MM.1S (cell line): ENCODE measurements at regions not wholly inside any gene's neighbourhood (a gene's known extent, or its start where the extent isn't known, plus 50 kb on each side); places are given as distances from the start of the nearest gene placed in this dataset.

ENCODE experiments used
- DNase-seq: peaks from one replicate; pipeline ENCODE4 v3.0.0-alpha.2; 2015
- H2AFZ ChIP-seq: fragments of 300-600 bp; sonication (generic); 2 replicates; pipeline ENCODE4 v1.6.0; 2016; ENCODE audit warnings: antibody characterized with exemption, low read length
- H3F3A ChIP-seq: fragments of 300-600 bp; sonication (generic); 2 replicates; pipeline ENCODE4 v1.6.1; 2016; ENCODE audit warnings: mild to moderate bottlenecking, antibody characterized with exemption, low read length, moderate library complexity, mixed read lengths; ENCODE audit not compliant: insufficient read depth
- H3K27ac ChIP-seq: fragments of 300-600 bp; sonication (generic); 2 replicates; pipeline ENCODE4 v1.5.1; 2016; ENCODE audit warnings: mild to moderate bottlenecking, low read length
- H3K27me3 ChIP-seq: fragments of 300-600 bp; sonication (generic); replicated peaks from 2 replicates; pipeline ENCODE4 v1.6.0; 2016; ENCODE audit warnings: low read length; ENCODE audit not compliant: insufficient read depth
- H3K36me3 ChIP-seq: fragments of 300-600 bp; sonication (generic); replicated peaks from 2 replicates; pipeline ENCODE4 v1.6.1; 2016; ENCODE audit warnings: mild to moderate bottlenecking, low read length, mixed read lengths; ENCODE audit not compliant: insufficient read depth
- H3K4me1 ChIP-seq: fragments of 300-600 bp; sonication (generic); 2 replicates; pipeline ENCODE4 v1.6.1; 2016; ENCODE audit warnings: low read length, mixed read lengths
- H3K4me2 ChIP-seq: fragments of 300-600 bp; sonication (generic); 2 replicates; pipeline ENCODE4 v1.6.0; 2016; ENCODE audit warnings: low read depth, low read length
- H3K4me3 ChIP-seq: fragments of 300-600 bp; sonication (generic); 2 replicates; pipeline ENCODE4 v1.5.1; 2016; ENCODE audit warnings: low read length, mixed read lengths
- H3K79me2 ChIP-seq: fragments of 300-600 bp; sonication (generic); 2 replicates; pipeline ENCODE4 v1.6.1; 2016; ENCODE audit warnings: mixed run types, low read length, mixed read lengths
- H3K9ac ChIP-seq: fragments of 300-600 bp; sonication (generic); 2 replicates; pipeline ENCODE4 v1.6.1; 2016; ENCODE audit warnings: low read length, mixed read lengths
- H3K9me2 ChIP-seq: fragments of 300-600 bp; sonication (generic); replicated peaks from 2 replicates; pipeline ENCODE4 v1.6.1; 2016; ENCODE audit warnings: mild to moderate bottlenecking, low read length, mixed read lengths; ENCODE audit not compliant: insufficient read depth
- H3K9me3 ChIP-seq: fragments of 300-600 bp; sonication (generic); replicated peaks from 2 replicates; pipeline ENCODE4 v1.6.1; 2016; ENCODE audit warnings: mild to moderate bottlenecking, low read length, mixed read lengths; ENCODE audit not compliant: insufficient read depth
- H4K20me1 ChIP-seq: fragments of 300-600 bp; sonication (generic); 2 replicates; pipeline ENCODE4 v1.6.1; 2016; ENCODE audit warnings: mild to moderate bottlenecking, low read length, moderate library complexity, mixed read lengths; ENCODE audit not compliant: insufficient read depth
- CTCF ChIP-seq: fragments of 300-600 bp; sonication (generic); IDR thresholded peaks from 2 replicates; pipeline ENCODE4 v1.5.1; 2016; ENCODE audit warnings: antibody characterized with exemption, low read length, mixed read lengths
- EZH2 ChIP-seq: fragments of 300-600 bp; sonication (generic); optimal IDR thresholded peaks from 2 replicates; pipeline ENCODE3; 2017; ENCODE audit warnings: low read depth, mild to moderate bottlenecking, antibody characterized with exemption, low read length, mixed read lengths
- EZH2phosphoT487 ChIP-seq: fragments of 300-600 bp; sonication (generic); IDR thresholded peaks from 2 replicates; pipeline ENCODE4 v1.6.1; 2018; ENCODE audit warnings: antibody characterized with exemption, low read length

- no peak overlapping the region for H2AFZ ChIP-seq
- no peak overlapping the region for H3K4me2 ChIP-seq
- H3K79me2 ChIP-seq: no peaks in the 10 kb centered on the region
- no peak overlapping the region for H3K9ac ChIP-seq
- H3K27me3 ChIP-seq: no peaks in the 10 kb centered on the region
- no peaks in the 10 kb centered on the region for H3K36me3 ChIP-seq
- no peak overlapping the region for H3K27ac ChIP-seq
- DNase-seq: no peak
- no peaks in the 10 kb centered on the region for H4K20me1 ChIP-seq
- H3K4me3 ChIP-seq: no peak overlapping the region
- TF ChIP-seq EZH2: no peak
- no peak for TF ChIP-seq CTCF
- no peak for TF ChIP-seq EZH2phosphoT487
- no peaks in the 10 kb centered on the region for H3K9me2 ChIP-seq
- H3K4me1 ChIP-seq: no peaks in the 10 kb centered on the region
- no peaks in the 10 kb centered on the region for H3F3A ChIP-seq
- H3K9me3 ChIP-seq: no peaks in the 10 kb centered on the region
Measured at GRCh38 chr14:23864259-23864658, 89.3 kb upstream of the DHRS4 start.

- Histone ChIP-seq H3K27me3 (no peaks in the 10 kb centered on the region), H3K4me2 (no peak overlapping the region)
Measured at GRCh38 chr14:23864861-23865260, 88.7 kb upstream of the DHRS4 start.

DNA sequence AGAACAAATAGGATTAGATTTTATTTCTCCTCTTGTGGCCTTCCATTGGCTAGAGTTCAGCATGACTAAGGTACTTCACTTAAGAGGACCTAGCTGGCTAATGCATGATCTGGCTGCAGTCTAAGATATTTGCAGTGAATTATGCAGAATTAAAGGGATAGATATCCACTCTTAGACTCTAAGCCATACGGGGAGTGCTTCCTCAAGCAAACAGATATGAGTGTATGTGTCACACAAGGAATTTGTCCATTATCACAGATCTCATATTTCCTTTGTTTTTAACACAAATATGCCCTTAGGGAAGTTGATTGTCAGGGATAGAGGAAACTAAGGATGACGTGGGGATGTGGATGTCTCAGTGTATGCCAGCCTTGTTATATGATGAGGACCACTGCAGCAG lies 88.1 kb upstream of the DHRS4 start:
- H3K27ac ChIP-seq: no peak overlapping the region
- H3K9ac ChIP-seq: no peak overlapping the region
- no peak overlapping the region for H3K4me2 ChIP-seq
- H2AFZ ChIP-seq: no peak overlapping the region
- no peaks in the 10 kb centered on the region for H4K20me1 ChIP-seq
- H3K4me3 ChIP-seq: no peak overlapping the region
- H3K9me2 ChIP-seq: no peaks in the 10 kb centered on the region
- no peak for DNase-seq
- H3K36me3 ChIP-seq: no peaks in the 10 kb centered on the region
- no peaks in the 10 kb centered on the region for H3F3A ChIP-seq
- no peaks in the 10 kb centered on the region for H3K27me3 ChIP-seq
- H3K9me3 ChIP-seq: no peaks in the 10 kb centered on the region
- no peaks in the 10 kb centered on the region for H3K4me1 ChIP-seq
- TF ChIP-seq EZH2 (no peak), EZH2phosphoT487 (no peak)
- H3K79me2 ChIP-seq: no peaks in the 10 kb centered on the region

More at GRCh38 chr14:23864861-23865260, 88.7 kb upstream of the DHRS4 start:
- Histone ChIP-seq H3K36me3 (no peaks in the 10 kb centered on the region), H3K9me2 (no peaks in the 10 kb centered on the region), H3K79me2 (no peaks in the 10 kb centered on the region), H3F3A (no peaks in the 10 kb centered on the region), H3K27ac (no peak overlapping the region), H3K9me3 (no peaks in the 10 kb centered on the region), H3K4me1 (no peaks in the 10 kb centered on the region), H3K9ac (no peak overlapping the region), H2AFZ (no peak overlapping the region), H3K4me3 (no peak overlapping the region), H4K20me1 (no peaks in the 10 kb centered on the region)
- TF ChIP-seq CTCF (no peak), EZH2phosphoT487 (no peak), EZH2 (no peak)
- DNase-seq: no peak

DNA sequence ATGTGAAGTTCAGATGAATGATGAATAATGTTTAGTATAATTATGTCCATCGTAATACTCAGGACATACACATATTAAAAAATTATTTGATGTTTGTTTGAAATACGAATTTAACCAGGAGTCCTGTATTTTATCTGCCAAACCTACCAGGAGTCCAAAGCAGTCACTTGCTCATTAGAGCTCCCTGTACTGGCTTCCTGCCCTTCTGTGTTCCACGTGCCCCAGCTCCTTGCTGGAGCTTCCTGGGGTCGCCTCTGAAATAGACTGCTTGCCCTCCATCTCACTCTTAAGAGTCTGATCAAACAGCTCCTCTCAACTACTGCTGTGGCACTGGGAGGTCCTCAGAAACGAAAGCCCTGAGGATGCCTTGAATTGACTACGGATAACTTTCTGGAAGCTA lies 87.3 kb upstream of the DHRS4 start:
- Histone ChIP-seq H3K4me3 (no peak overlapping the region), H3K9me3 (no peaks in the 10 kb centered on the region), H3F3A (no peaks in the 10 kb centered on the region), H4K20me1 (no peaks in the 10 kb centered on the region), H3K4me2 (no peak overlapping the region), H3K9ac (no peak overlapping the region), H3K27ac (no peak overlapping the region), H3K4me1 (no peaks in the 10 kb centered on the region), H3K79me2 (no peaks in the 10 kb centered on the region), H3K27me3 (no peaks in the 10 kb centered on the region), H3K9me2 (no peaks in the 10 kb centered on the region), H3K36me3 (no peaks in the 10 kb centered on the region), H2AFZ (no peak overlapping the region)
- DNase-seq: no peak
- TF ChIP-seq EZH2phosphoT487 (no peak), EZH2 (no peak), CTCF (no peak)
